WTC11 (cell line): ENCODE measurements at regions not wholly inside any gene's neighbourhood (a gene's known extent, or its start where the extent isn't known, plus 50 kb on each side); places are given as distances from the start of the nearest gene placed in this dataset.

Source experiments
- ATAC-seq: fragments of 200-7000 bp; cut with Tn5 transposase; 2 replicates; pipeline ENCODE4 v1.10.0; 2021; ENCODE audit warnings: mild to moderate bottlenecking, moderate library complexity
- CTCF ChIA-PET: fragments of 300-600 bp; sonication (Branson Sonifier 250); formaldehyde crosslinking; loops from one replicate; lab custom pipeline; 2021; ENCODE audit warnings: antibody characterized with exemption; lab: Charles Lee
- POLR2A ChIA-PET: fragments of 350-600 bp; sonication (Branson Sonifier 250); formaldehyde crosslinking; loops from one replicate; lab custom pipeline; 2021; ENCODE audit warnings: antibody characterized with exemption; lab: Charles Lee
- DNase-seq: peaks from one replicate; pipeline ENCODE4 v3.0.0; 2021; ENCODE audit warnings: low spot score
- H3K27ac Mint-ChIP-seq: 2 replicates; pipeline ENCODE4 v1.8.0; 2021; ENCODE audit warnings: mixed read lengths
- H3K27me3 Mint-ChIP-seq: 2 replicates; pipeline ENCODE4 v1.8.0; 2021; ENCODE audit warnings: low read depth, mild to moderate bottlenecking, moderate library complexity, mixed read lengths
- H3K36me3 Mint-ChIP-seq: 2 replicates; pipeline ENCODE4 v1.8.0; 2021; ENCODE audit warnings: mixed read lengths
- H3K4me1 Mint-ChIP-seq: 2 replicates; pipeline ENCODE4 v1.8.0; 2022; ENCODE audit warnings: mixed read lengths
- H3K4me3 Mint-ChIP-seq: 2 replicates; pipeline ENCODE4 v1.8.0; 2021; ENCODE audit warnings: mild to moderate bottlenecking, moderate library complexity, mixed read lengths
- H3K9me3 Mint-ChIP-seq: 2 replicates; pipeline ENCODE4 v1.8.0; 2021; ENCODE audit warnings: mixed read lengths
- AFF4 ChIP-seq: sonication (generic); formaldehyde crosslinking; IDR thresholded peaks from 2 replicates; pipeline ENCODE4 v1.8.1; 2023; ENCODE audit warnings: mild to moderate bottlenecking, missing genetic modification reagents, borderline replicate concordance
- ARID4B ChIP-seq: sonication (generic); formaldehyde crosslinking; IDR thresholded peaks from 2 replicates; pipeline ENCODE4 v1.8.0; 2023; ENCODE audit warnings: missing genetic modification reagents, mild to moderate bottlenecking, borderline replicate concordance
- CBFB ChIP-seq: sonication (generic); formaldehyde crosslinking; IDR thresholded peaks from 2 replicates; pipeline ENCODE4 v1.8.1; 2022; ENCODE audit warnings: mild to moderate bottlenecking, low read depth, missing genetic modification reagents
- EMX1 ChIP-seq: fragments of 250-450 bp; sonication (Bioruptor Pico); IDR thresholded peaks from 2 replicates; pipeline ENCODE4 v1.8.0; 2021; ENCODE audit warnings: mild to moderate bottlenecking
- IRF2 ChIP-seq: sonication (generic); formaldehyde crosslinking; IDR thresholded peaks from 2 replicates; pipeline ENCODE4 v1.8.0; 2022; ENCODE audit warnings: low read depth, missing genetic modification reagents, borderline replicate concordance
- MXD4 ChIP-seq: fragments of 250-450 bp; sonication (Bioruptor Pico); IDR thresholded peaks from 2 replicates; pipeline ENCODE4 v1.8.0; 2021; ENCODE audit warnings: mild to moderate bottlenecking, moderate library complexity, borderline replicate concordance
- MYBL2 ChIP-seq: sonication (generic); formaldehyde crosslinking; IDR thresholded peaks from 2 replicates; pipeline ENCODE4 v1.8.1; 2023; ENCODE audit warnings: mild to moderate bottlenecking, moderate library complexity, missing genetic modification reagents
- NR2C2 ChIP-seq: sonication (generic); formaldehyde crosslinking; IDR thresholded peaks from 2 replicates; pipeline ENCODE4 v1.8.0; 2022; ENCODE audit warnings: mild to moderate bottlenecking, missing genetic modification reagents
- PRRX2 ChIP-seq: fragments of 250-450 bp; sonication (Bioruptor Pico); IDR thresholded peaks from 2 replicates; pipeline ENCODE4 v1.8.0; 2021; ENCODE audit warnings: mild to moderate bottlenecking
- RELA ChIP-seq: sonication (generic); formaldehyde crosslinking; IDR thresholded peaks from 2 replicates; pipeline ENCODE4 v1.8.1; 2022; ENCODE audit warnings: missing genetic modification reagents, mild to moderate bottlenecking, borderline replicate concordance
- TEAD4 ChIP-seq: sonication (generic); formaldehyde crosslinking; IDR thresholded peaks from 2 replicates; pipeline ENCODE4 v1.8.0; 2022; ENCODE audit warnings: mild to moderate bottlenecking, missing genetic modification reagents
- USF2 ChIP-seq: sonication (generic); formaldehyde crosslinking; IDR thresholded peaks from 2 replicates; pipeline ENCODE4 v1.8.1; 2023; ENCODE audit warnings: mild to moderate bottlenecking, missing genetic modification reagents, moderate library complexity
- ZBTB21 ChIP-seq: sonication (generic); formaldehyde crosslinking; IDR thresholded peaks from 2 replicates; pipeline ENCODE4 v1.8.1; 2023; ENCODE audit warnings: mild to moderate bottlenecking, missing genetic modification reagents, borderline replicate concordance
- ZNF232 ChIP-seq: sonication (generic); formaldehyde crosslinking; IDR thresholded peaks from 2 replicates; pipeline ENCODE4 v1.8.0; 2022; ENCODE audit warnings: mild to moderate bottlenecking, missing genetic modification reagents
- ZNF317 ChIP-seq: sonication (generic); formaldehyde crosslinking; IDR thresholded peaks from 2 replicates; pipeline ENCODE4 v1.8.1; 2023; ENCODE audit warnings: low read depth, mild to moderate bottlenecking, moderate library complexity, missing genetic modification reagents, borderline replicate concordance
- ZNF671 ChIP-seq: fragments of 250-450 bp; sonication (Bioruptor Pico); IDR thresholded peaks from 2 replicates; pipeline ENCODE4 v1.8.0; 2021; ENCODE audit warnings: mild to moderate bottlenecking
- ZSCAN18 ChIP-seq: fragments of 250-450 bp; sonication (Bioruptor Pico); IDR thresholded peaks from 2 replicates; pipeline ENCODE4 v2.1.2; 2022; ENCODE audit warnings: mild to moderate bottlenecking, moderate library complexity
- TF ChIP-seq, protein P1 (sequence below): fragments of 200-600 bp; IDR thresholded peaks from 2 replicates; pipeline ENCODE4 v1.8.0; 2022; ENCODE audit warnings: antibody characterized with exemption
- TF ChIP-seq, protein P2 (sequence below): sonication (generic); formaldehyde crosslinking; IDR thresholded peaks from 2 replicates; pipeline ENCODE4 v1.8.1; 2022; ENCODE audit warnings: mild to moderate bottlenecking, moderate library complexity, missing genetic modification reagents
- TF ChIP-seq, protein P3 (sequence below): sonication (generic); formaldehyde crosslinking; IDR thresholded peaks from 2 replicates; pipeline ENCODE4 v1.8.1; 2023; ENCODE audit warnings: mild to moderate bottlenecking, missing genetic modification reagents

DNA sequence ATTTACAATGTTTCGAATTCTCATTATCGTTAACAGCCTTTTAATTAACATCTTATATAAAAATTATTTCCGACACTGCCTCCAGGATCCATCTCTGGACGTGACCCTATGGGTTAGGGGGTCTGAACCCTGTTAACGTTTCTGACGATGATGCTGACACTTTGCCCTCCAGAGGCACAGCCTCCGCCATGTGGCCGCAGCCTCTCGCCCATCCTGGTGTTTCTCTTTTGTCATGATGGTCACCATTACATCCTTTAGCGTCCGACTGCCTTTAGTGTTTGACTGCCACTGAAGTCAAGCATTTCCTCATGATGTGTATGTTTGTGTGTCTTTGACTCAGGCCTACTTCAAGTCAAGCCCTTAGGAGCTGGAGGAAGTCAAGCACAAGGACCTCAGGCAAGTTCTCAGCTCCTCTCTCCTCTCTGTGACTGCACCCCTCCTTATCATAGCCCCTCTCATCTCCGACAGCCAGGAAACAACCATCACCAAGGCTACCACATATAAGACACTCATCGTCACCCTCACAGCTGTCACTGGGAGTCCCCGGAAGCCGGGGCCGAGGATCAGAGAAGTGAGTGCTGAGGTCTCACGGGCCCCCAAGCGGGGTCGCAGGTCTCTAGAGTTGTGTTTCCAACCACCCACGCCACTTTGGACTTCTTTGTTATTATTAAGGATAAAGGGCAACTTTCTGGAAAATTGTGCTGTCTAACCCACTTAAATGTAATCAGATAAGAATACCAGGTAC is 96.1 kb upstream of the PPP2R2D start:
- POLR2A ChIA-PET: no interaction called here
- peaks cover 24% of the 10 kb centered on the region for H3K4me1 Mint-ChIP-seq
- no peak for TF ChIP-seq ARID4B (CRISPR knock-in tag)
- no peak for TF ChIP-seq MXD4 (CRISPR knock-in tag)
- TF ChIP-seq USF2 (CRISPR knock-in tag): no peak
- no peak for TF ChIP-seq CBFB (CRISPR knock-in tag)
- no peak for TF ChIP-seq EMX1 (CRISPR knock-in tag)
- TF ChIP-seq AFF4 (CRISPR knock-in tag): no peak
- TF ChIP-seq MYBL2 (CRISPR knock-in tag): no peak
- no peak for TF ChIP-seq IRF2
- TF ChIP-seq ZSCAN18 (CRISPR knock-in tag): no peak
- no peak for TF ChIP-seq ZNF671 (CRISPR knock-in tag)
- TF ChIP-seq NR2C2 (CRISPR knock-in tag): no peak
- TF ChIP-seq, protein P1, sequence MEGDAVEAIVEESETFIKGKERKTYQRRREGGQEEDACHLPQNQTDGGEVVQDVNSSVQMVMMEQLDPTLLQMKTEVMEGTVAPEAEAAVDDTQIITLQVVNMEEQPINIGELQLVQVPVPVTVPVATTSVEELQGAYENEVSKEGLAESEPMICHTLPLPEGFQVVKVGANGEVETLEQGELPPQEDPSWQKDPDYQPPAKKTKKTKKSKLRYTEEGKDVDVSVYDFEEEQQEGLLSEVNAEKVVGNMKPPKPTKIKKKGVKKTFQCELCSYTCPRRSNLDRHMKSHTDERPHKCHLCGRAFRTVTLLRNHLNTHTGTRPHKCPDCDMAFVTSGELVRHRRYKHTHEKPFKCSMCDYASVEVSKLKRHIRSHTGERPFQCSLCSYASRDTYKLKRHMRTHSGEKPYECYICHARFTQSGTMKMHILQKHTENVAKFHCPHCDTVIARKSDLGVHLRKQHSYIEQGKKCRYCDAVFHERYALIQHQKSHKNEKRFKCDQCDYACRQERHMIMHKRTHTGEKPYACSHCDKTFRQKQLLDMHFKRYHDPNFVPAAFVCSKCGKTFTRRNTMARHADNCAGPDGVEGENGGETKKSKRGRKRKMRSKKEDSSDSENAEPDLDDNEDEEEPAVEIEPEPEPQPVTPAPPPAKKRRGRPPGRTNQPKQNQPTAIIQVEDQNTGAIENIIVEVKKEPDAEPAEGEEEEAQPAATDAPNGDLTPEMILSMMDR: no peak
- TF ChIP-seq, protein P2, sequence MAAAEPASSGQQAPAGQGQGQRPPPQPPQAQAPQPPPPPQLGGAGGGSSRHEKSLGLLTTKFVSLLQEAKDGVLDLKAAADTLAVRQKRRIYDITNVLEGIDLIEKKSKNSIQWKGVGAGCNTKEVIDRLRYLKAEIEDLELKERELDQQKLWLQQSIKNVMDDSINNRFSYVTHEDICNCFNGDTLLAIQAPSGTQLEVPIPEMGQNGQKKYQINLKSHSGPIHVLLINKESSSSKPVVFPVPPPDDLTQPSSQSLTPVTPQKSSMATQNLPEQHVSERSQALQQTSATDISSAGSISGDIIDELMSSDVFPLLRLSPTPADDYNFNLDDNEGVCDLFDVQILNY (CRISPR knock-in tag): no peak
- no peak for TF ChIP-seq TEAD4 (CRISPR knock-in tag)
- TF ChIP-seq ZNF232 (CRISPR knock-in tag): no peak
- no peak for TF ChIP-seq RELA (CRISPR knock-in tag)
- no peak for TF ChIP-seq PRRX2 (CRISPR knock-in tag)
- TF ChIP-seq, protein P3, sequence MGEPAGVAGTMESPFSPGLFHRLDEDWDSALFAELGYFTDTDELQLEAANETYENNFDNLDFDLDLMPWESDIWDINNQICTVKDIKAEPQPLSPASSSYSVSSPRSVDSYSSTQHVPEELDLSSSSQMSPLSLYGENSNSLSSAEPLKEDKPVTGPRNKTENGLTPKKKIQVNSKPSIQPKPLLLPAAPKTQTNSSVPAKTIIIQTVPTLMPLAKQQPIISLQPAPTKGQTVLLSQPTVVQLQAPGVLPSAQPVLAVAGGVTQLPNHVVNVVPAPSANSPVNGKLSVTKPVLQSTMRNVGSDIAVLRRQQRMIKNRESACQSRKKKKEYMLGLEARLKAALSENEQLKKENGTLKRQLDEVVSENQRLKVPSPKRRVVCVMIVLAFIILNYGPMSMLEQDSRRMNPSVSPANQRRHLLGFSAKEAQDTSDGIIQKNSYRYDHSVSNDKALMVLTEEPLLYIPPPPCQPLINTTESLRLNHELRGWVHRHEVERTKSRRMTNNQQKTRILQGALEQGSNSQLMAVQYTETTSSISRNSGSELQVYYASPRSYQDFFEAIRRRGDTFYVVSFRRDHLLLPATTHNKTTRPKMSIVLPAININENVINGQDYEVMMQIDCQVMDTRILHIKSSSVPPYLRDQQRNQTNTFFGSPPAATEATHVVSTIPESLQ (CRISPR knock-in tag): no peak
- no peak for TF ChIP-seq ZBTB21
- no peak for TF ChIP-seq ZNF317 (CRISPR knock-in tag)

More for the DNA sequence above, 96.1 kb upstream of the PPP2R2D start:
- Mint-ChIP-seq H3K9me3 (peaks cover 9% of the 10 kb centered on the region), H3K27me3 (peaks cover 5% of the 10 kb centered on the region; the same call in 1 of the 2 replicates), H3K27ac (no peak overlapping the region), H3K36me3 (peaks cover 7% of the 10 kb centered on the region), H3K4me3 (no peak overlapping the region)
- no peak for ATAC-seq
- CTCF ChIA-PET: interaction anchor here (0.7 kb wide), 1 partner anchor 36 kb away, joined by 3 read pairs; no protein-coding TSS in a partner anchor
- no peak for DNase-seq
